K562 (cell line): ENCODE measurements at regions not wholly inside any gene's neighbourhood (a gene's known extent, or its start where the extent isn't known, plus 50 kb on each side); places are given as distances from the start of the nearest gene placed in this dataset.

Source experiments
- ATAC-seq: fragments of 200-7000 bp; cut with Tn5 transposase; 3 replicates; pipeline ENCODE4 v1.9.1; 2020; ENCODE audit warnings: moderate library complexity
- BruUV-seq: library from RNA; stranded (reverse); fragments of 400-500 nt; replicated peaks from 2 replicates; lab custom pipeline; 2021; lab: Mats Ljungman, UMichigan
- CTCF ChIA-PET: fragments of 300-600 bp; formaldehyde crosslinking; extraction: SDS; loops from one replicate; lab custom pipeline; 2021; ENCODE audit warnings: low intra/inter-chr PET ratio; lab: Yijun Ruan, JAX
- POLR2A ChIA-PET: fragments of 300-600, 350-650 bp; sonication (Branson Sonifier 250); formaldehyde crosslinking; extraction: SDS; loops from one replicate; lab custom pipeline; 2021; ENCODE audit warnings: antibody characterized with exemption, inconsistent platforms; lab: Yijun Ruan, JAX
- DNase-seq, 4 experiments: peaks; one replicate each; pipeline versions ENCODE4 v3.0.0 to v3.0.0-alpha.2; 2011 to 2018; ENCODE audit warnings: low spot score in 3 of 4, mixed read lengths in 3 of 4; ENCODE audit errors: extremely low read depth in 1 of 4
- FAIRE-seq: peaks from 2 replicates; lab custom pipeline; 2011; peaks lifted over from hg19 to GRCh38; lab: Jason Lieb, UNC
- H2AFZ ChIP-seq: 2 replicates; pipeline ENCODE4 v1.6.0; 2011; ENCODE audit warnings: low read depth, low read length, control low read depth, inconsistent platforms
- H3K27ac ChIP-seq: fragments of 200-600 bp; 3 replicates; pipeline ENCODE4 v1.8.0; 2011; ENCODE audit warnings: low read depth, mild to moderate bottlenecking, control low read depth, inconsistent platforms, low read length, moderate library complexity, mixed read lengths; ENCODE audit errors: extremely low read depth
- H3K27me3 ChIP-seq, 2 experiments: fragments of 300-600 bp in 1 of 2; 2 replicates in 1 of 2; 3 replicates in 1 of 2; pipeline versions ENCODE4 v1.6.0 to v1.8.0; 2011; ENCODE audit warnings: inconsistent platforms in 2 of 2, low read length in 2 of 2, mild to moderate bottlenecking in 1 of 2, mixed read lengths in 1 of 2, moderate library complexity in 1 of 2; ENCODE audit not compliant: control insufficient read depth in 2 of 2, insufficient read depth in 2 of 2
- H3K36me3 ChIP-seq: fragments of 300-600 bp; 3 replicates; pipeline ENCODE4 v1.8.0; 2011; ENCODE audit warnings: mild to moderate bottlenecking, low read length, inconsistent platforms; ENCODE audit not compliant: control insufficient read depth, insufficient read depth
- H3K4me1 ChIP-seq, 2 experiments: fragments of 200-600 bp in 1 of 2; replicated peaks in 1 of 2; 2 replicates in 1 of 2; 3 replicates in 1 of 2; pipeline versions ENCODE4 v1.5.1 to v1.8.0; 2011; ENCODE audit warnings: inconsistent platforms in 2 of 2, low read length in 2 of 2, mild to moderate bottlenecking in 1 of 2, mixed read lengths in 1 of 2, moderate library complexity in 1 of 2; ENCODE audit not compliant: control insufficient read depth in 2 of 2, insufficient read depth in 2 of 2
- H3K4me2 ChIP-seq: 2 replicates; pipeline ENCODE4 v1.6.1; 2011; ENCODE audit warnings: low read length, control low read depth, inconsistent platforms, mixed read lengths; ENCODE audit not compliant: insufficient read depth
- H3K4me3 ChIP-seq: fragments of 200-600 bp; sonication (generic), shearing (Covaris generic); 2 replicates; pipeline ENCODE4 v1.5.1; 2016; ENCODE audit warnings: control low read depth, inconsistent platforms
- H3K79me2 ChIP-seq: fragments of 200-600 bp; 3 replicates; pipeline ENCODE4 v1.8.0; 2011; ENCODE audit warnings: low read length, inconsistent platforms; ENCODE audit not compliant: control insufficient read depth, insufficient read depth
- H3K9ac ChIP-seq, 2 experiments: 2 replicates each; pipeline versions ENCODE4 v1.6.0 to v1.6.1; 2011; ENCODE audit warnings: low read depth in 2 of 2, low read length in 2 of 2, control low read depth in 1 of 2, inconsistent platforms in 1 of 2, mild to moderate bottlenecking in 1 of 2, mixed read lengths in 1 of 2; ENCODE audit not compliant: insufficient read depth in 1 of 2
- H3K9me1 ChIP-seq: one replicate; pipeline ENCODE4 v1.6.0; 2011; ENCODE audit warnings: inconsistent platforms, mild to moderate bottlenecking, low read length, moderate library complexity; ENCODE audit not compliant: control insufficient read depth, insufficient read depth
- H3K9me3 ChIP-seq: replicated peaks from 2 replicates; pipeline ENCODE4 v1.5.1; 2011; ENCODE audit warnings: low read depth, low read length, inconsistent platforms; ENCODE audit not compliant: control insufficient read depth, insufficient read depth
- H4K20me1 ChIP-seq: replicated peaks from 2 replicates; pipeline ENCODE4 v1.6.1; 2011; ENCODE audit warnings: low read length, inconsistent platforms, mixed read lengths; ENCODE audit not compliant: control insufficient read depth, insufficient read depth
- BRD9 ChIP-seq: fragments of 450-650 bp; IDR thresholded peaks from 2 replicates; pipeline ENCODE4 v1.6.1; 2018; ENCODE audit warnings: low read depth; ENCODE audit not compliant: partially characterized antibody
- FOXJ3 ChIP-seq: sonication (generic); formaldehyde crosslinking; IDR thresholded peaks from 2 replicates; pipeline ENCODE4 v1.4.0; 2020; ENCODE audit warnings: mild to moderate bottlenecking, missing genetic modification reagents
- MBD2 ChIP-seq: sonication (generic); IDR thresholded peaks from 2 replicates; pipeline ENCODE4 v1.6.1; 2016; ENCODE audit warnings: low read depth, borderline replicate concordance
- MCM5 ChIP-seq: fragments of 450-650 bp; IDR thresholded peaks from 2 replicates; pipeline ENCODE4 v1.6.1; 2016; ENCODE audit warnings: low read depth
- MEF2D ChIP-seq: conservative IDR thresholded peaks from 2 replicates; pipeline ENCODE4 v1.6.1; 2016; ENCODE audit warnings: low read depth, missing genetic modification characterization, missing compliant biosample characterization
- MTA3 ChIP-seq: fragments of 450-650 bp; formaldehyde crosslinking; IDR thresholded peaks from 2 replicates; pipeline ENCODE4 v1.6.1; 2017; ENCODE audit warnings: mild to moderate bottlenecking, borderline replicate concordance
- SMAD4 ChIP-seq: fragments of 250-450 bp; sonication (Bioruptor Pico); conservative IDR thresholded peaks from 2 replicates; pipeline ENCODE4 v1.8.0; 2021; ENCODE audit warnings: inconsistent platforms, mild to moderate bottlenecking, moderate library complexity
- SP1 ChIP-seq: sonication (generic); formaldehyde crosslinking; IDR thresholded peaks from 2 replicates; pipeline ENCODE4 v1.8.1; 2022; ENCODE audit warnings: mild to moderate bottlenecking, missing genetic modification reagents
- TAF7 ChIP-seq: fragments of 450-650 bp; IDR thresholded peaks from 2 replicates; pipeline ENCODE4 v1.6.1; 2016; ENCODE audit warnings: missing genetic modification characterization, missing compliant biosample characterization
- TRIM24 ChIP-seq, 2 experiments: fragments of 450-650 bp; IDR thresholded peaks; 2 replicates each; pipeline ENCODE4 v1.6.1; 2016
- XRCC3 ChIP-seq: fragments of 450-650 bp; IDR thresholded peaks from 2 replicates; pipeline ENCODE4 v1.6.1; 2017; ENCODE audit warnings: mild to moderate bottlenecking, moderate library complexity
- ZNF134 ChIP-seq: fragments of 250-450 bp; sonication (Bioruptor Pico); conservative IDR thresholded peaks from 2 replicates; pipeline ENCODE4 v1.4.0; 2020
- ZNF431 ChIP-seq: sonication (generic); formaldehyde crosslinking; IDR thresholded peaks from 2 replicates; pipeline ENCODE4 v1.8.0; 2022; ENCODE audit warnings: mild to moderate bottlenecking, missing genetic modification reagents
- ZNF77 ChIP-seq: fragments of 250-450 bp; sonication (Bioruptor Pico); IDR thresholded peaks from 2 replicates; pipeline ENCODE4 v1.5.0; 2020
- WGBS: fragments of 100-300 bp; shearing (Covaris generic); methylation state at CpG from one replicate; pipeline ENCODE4 v1.1.6; 2016; ENCODE audit warnings: low coverage, mixed read lengths; ENCODE audit not compliant: insufficient coverage; ENCODE audit errors: missing lambda C conversion rate; 5-methylcytosine and 5-hydroxymethylcytosine counted together
- in situ Hi-C: fragments of 300-500 bp; cut with MboI; formaldehyde crosslinking; loops from 4 replicates; pipeline ENCODE4 v1.15.0; 2018; ENCODE audit warnings: inconsistent platforms, mixed read lengths
- intact Hi-C: fragments of 100-400 bp; cut with micrococcal nuclease; formaldehyde crosslinking; loops from 2 replicates; pipeline ENCODE4 v1.14.2; 2022
- TF ChIP-seq, protein P1 (sequence below): fragments of 250-450 bp; sonication (Bioruptor Pico); IDR thresholded peaks from 2 replicates; pipeline ENCODE4 v1.5.0; 2020; ENCODE audit warnings: mild to moderate bottlenecking

DNA sequence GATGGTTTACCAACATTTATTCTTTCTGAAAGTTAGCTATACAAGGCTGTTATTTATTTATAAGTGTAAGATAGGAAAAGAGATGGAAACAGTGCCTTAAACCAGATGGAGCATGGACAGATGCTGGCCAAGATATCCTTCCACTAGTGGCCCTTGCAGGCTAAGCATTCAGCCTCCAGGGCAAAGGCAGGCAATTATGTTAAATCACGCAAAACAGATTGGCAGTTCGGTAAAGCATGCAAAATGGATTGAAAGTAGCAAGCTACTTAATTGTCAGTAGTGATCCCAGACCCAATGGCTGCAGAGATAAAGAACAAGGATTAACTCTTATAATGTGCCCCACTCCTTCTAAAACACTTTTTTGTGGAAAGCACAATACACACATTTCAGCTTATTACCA is 105.4 kb upstream of the MAP4K3 start:
- POLR2A ChIA-PET = no interaction called here
- DNase-seq = no peak
- in situ Hi-C loops = no loop called here

More for the DNA sequence above, 105.4 kb upstream of the MAP4K3 start:
- TF ChIP-seq MTA3 = no peak
- TF ChIP-seq, protein P1, sequence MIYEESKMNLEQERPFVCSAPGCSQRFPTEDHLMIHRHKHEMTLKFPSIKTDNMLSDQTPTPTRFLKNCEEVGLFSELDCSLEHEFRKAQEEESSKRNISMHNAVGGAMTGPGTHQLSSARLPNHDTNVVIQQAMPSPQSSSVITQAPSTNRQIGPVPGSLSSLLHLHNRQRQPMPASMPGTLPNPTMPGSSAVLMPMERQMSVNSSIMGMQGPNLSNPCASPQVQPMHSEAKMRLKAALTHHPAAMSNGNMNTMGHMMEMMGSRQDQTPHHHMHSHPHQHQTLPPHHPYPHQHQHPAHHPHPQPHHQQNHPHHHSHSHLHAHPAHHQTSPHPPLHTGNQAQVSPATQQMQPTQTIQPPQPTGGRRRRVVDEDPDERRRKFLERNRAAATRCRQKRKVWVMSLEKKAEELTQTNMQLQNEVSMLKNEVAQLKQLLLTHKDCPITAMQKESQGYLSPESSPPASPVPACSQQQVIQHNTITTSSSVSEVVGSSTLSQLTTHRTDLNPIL (CRISPR knock-in tag) = no peak
- TF ChIP-seq SMAD4 (CRISPR knock-in tag) = no peak
- no peak for TF ChIP-seq ZNF431 (CRISPR knock-in tag)
- TF ChIP-seq TAF7 (tag) = no peak
- no peak for TF ChIP-seq FOXJ3 (CRISPR knock-in tag)
- TF ChIP-seq TRIM24 (IDR thresholded peaks at IDR 0.05) = no peak
- TF ChIP-seq MEF2D (tag) = no peak
- TF ChIP-seq ZNF134 (CRISPR knock-in tag) = no peak
- TF ChIP-seq SP1 (CRISPR knock-in tag) = no peak
- TF ChIP-seq MCM5 = no peak
- no peak for TF ChIP-seq ZNF77
- no peak for TF ChIP-seq XRCC3
- no peak for TF ChIP-seq BRD9
- no peak for TF ChIP-seq MBD2
- Histone ChIP-seq H3K27ac (no peak overlapping the region), H3K27me3 (peaks cover 0 to 4% of the 10 kb centered on the region in 2 experiments; a peak in 1 of 5 replicates), H3K4me2 (no peak overlapping the region), H4K20me1 (no peaks in the 10 kb centered on the region), H3K79me2 (no peaks in the 10 kb centered on the region), H3K4me1 (no peaks in the 10 kb centered on the region), H2AFZ (no peak overlapping the region), H3K36me3 (no peaks in the 10 kb centered on the region), H3K9ac (no peak overlapping the region), H3K4me3 (no peak overlapping the region), H3K9me3 (no peaks in the 10 kb centered on the region), H3K9me1 (no peaks in the 10 kb centered on the region)
- no peak for FAIRE-seq
- intact Hi-C loops = no loop called here
- ATAC-seq = no peak
- CTCF ChIA-PET = no interaction called here
- no TSS peak for BruUV-seq
- 7% methylated on average over 2 of the region's 2 CpGs for WGBS
